ENCODE measurements at regions not wholly inside any gene's neighbourhood (a gene's known extent, or its start where the extent isn't known, plus 50 kb on each side); places are given as distances from the start of the nearest gene placed in this dataset.

DNA sequence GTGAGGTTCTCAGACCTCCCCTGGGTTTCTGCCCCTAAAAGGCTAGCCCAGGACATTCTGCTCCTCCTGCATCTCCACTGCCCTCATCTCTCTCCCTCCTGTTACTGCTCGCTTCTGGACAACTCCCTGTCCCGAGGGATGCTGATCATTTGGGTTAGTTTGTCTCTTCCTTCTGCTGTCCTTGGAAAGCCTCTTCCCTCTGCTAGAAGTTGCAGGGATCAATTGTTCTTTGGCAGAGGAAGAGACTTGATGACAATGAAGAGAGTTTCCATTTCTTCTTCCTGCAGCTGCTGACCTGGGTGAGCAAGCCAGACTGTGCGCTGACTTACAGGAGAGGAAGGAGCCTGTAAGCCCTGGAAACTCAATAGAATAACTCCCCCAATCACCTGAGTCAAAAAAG, 68.9 kb downstream of the RDH14 start:
- peaks cover 6% of the 10 kb centered on the region for H3K27me3 ChIP-seq (ENCODE audit: control insufficient read depth, insufficient read depth, low read length)
- H2AFZ ChIP-seq (replicated peaks; ENCODE audit: low read length, poor library complexity): no peak overlapping the region
- H2BK15ac ChIP-seq (ENCODE audit: low read depth, low read length): no peak overlapping the region
- no peak overlapping the region for H3K27ac ChIP-seq (ENCODE audit: insufficient read depth, low read length)
- no CpG with 5 or more reads among the region's 3 CpGs for WGBS, 2 experiments (ENCODE audit: extremely low coverage in 2 of 2, insufficient read length in 1 of 2)
- in situ Hi-C loops (cut with MboI; ENCODE audit: low sequenced_read_pairs): no loop called here
- no peak overlapping the region for H3K56ac ChIP-seq (ENCODE audit: extremely low read depth, insufficient read depth, low read length)
- H3K4me3 ChIP-seq (ENCODE audit: insufficient read depth, low read depth, low read length): no peak overlapping the region
- ChIA-PET POLR2A (ENCODE audit: unreplicated experiment) (no interaction called here), CTCF (interaction anchor here (0.6 kb wide), 1 partner anchor 641 kb away, joined by 3 read pairs; no protein-coding TSS in a partner anchor)
- no peak overlapping the region for H4K8ac ChIP-seq (ENCODE audit: low read depth in 2 of 2, low read length in 2 of 2)
- no peaks in the 10 kb centered on the region for H3K79me1 ChIP-seq (ENCODE audit: low read depth in 1 of 2, low read length in 2 of 2)
- intact Hi-C loops (cut with micrococcal nuclease): no loop called here
- H2BK20ac ChIP-seq (ENCODE audit: low read depth, low read length): no peak overlapping the region
- no peak overlapping the region for H3K4ac ChIP-seq (ENCODE audit: low read depth, low read length)
- H3K14ac ChIP-seq (replicated peaks; ENCODE audit: low read depth, low read length): no peak overlapping the region
- H3K9ac ChIP-seq (ENCODE audit: low read depth, low read length): no peak overlapping the region
- TF ChIP-seq MAFK (IDR thresholded peaks at IDR 0.05; ENCODE audit: low read depth, low read length) (no peak), RAD21 (IDR thresholded peaks at IDR 0.05; ENCODE audit: low read length) (no peak), RFX5 (IDR thresholded peaks at IDR 0.05; ENCODE audit: low read depth, low read length) (no peak), BHLHE40 (IDR thresholded peaks at IDR 0.05; ENCODE audit: low read depth, low read length) (no peak), NFE2L2 (IDR thresholded peaks at IDR 0.05; ENCODE audit: low read depth, low read length) (no peak), FOS (IDR thresholded peaks at IDR 0.05; ENCODE audit: low read depth, low read length) (no peak), POLR2A (IDR thresholded peaks at IDR 0.05; ENCODE audit: low read depth, low read length) (no peak), RCOR1 (IDR thresholded peaks at IDR 0.05; ENCODE audit: insufficient replicate concordance, low read length) (no peak), CEBPB (IDR thresholded peaks at IDR 0.05; ENCODE audit: low read depth, low read length) (no peak), CHD1 (IDR thresholded peaks at IDR 0.05; ENCODE audit: low read depth, low read length) (no peak), MAZ (IDR thresholded peaks at IDR 0.05; ENCODE audit: borderline replicate concordance, low read depth, low read length) (no peak), SMC3 (IDR thresholded peaks at IDR 0.05; ENCODE audit: low read depth, low read length) (no peak), MXI1 (IDR thresholded peaks at IDR 0.05; ENCODE audit: borderline replicate concordance, low read depth, low read length) (no peak)
- TF ChIP-seq, protein P1, sequence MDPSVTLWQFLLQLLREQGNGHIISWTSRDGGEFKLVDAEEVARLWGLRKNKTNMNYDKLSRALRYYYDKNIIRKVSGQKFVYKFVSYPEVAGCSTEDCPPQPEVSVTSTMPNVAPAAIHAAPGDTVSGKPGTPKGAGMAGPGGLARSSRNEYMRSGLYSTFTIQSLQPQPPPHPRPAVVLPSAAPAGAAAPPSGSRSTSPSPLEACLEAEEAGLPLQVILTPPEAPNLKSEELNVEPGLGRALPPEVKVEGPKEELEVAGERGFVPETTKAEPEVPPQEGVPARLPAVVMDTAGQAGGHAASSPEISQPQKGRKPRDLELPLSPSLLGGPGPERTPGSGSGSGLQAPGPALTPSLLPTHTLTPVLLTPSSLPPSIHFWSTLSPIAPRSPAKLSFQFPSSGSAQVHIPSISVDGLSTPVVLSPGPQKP (IDR thresholded peaks at IDR 0.05; ENCODE audit: borderline replicate concordance, low read depth, low read length): no peak
- TF ChIP-seq, protein P2, sequence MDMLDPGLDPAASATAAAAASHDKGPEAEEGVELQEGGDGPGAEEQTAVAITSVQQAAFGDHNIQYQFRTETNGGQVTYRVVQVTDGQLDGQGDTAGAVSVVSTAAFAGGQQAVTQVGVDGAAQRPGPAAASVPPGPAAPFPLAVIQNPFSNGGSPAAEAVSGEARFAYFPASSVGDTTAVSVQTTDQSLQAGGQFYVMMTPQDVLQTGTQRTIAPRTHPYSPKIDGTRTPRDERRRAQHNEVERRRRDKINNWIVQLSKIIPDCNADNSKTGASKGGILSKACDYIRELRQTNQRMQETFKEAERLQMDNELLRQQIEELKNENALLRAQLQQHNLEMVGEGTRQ (IDR thresholded peaks at IDR 0.05; ENCODE audit: low read depth, low read length): no peak
- TF ChIP-seq, protein P3, sequence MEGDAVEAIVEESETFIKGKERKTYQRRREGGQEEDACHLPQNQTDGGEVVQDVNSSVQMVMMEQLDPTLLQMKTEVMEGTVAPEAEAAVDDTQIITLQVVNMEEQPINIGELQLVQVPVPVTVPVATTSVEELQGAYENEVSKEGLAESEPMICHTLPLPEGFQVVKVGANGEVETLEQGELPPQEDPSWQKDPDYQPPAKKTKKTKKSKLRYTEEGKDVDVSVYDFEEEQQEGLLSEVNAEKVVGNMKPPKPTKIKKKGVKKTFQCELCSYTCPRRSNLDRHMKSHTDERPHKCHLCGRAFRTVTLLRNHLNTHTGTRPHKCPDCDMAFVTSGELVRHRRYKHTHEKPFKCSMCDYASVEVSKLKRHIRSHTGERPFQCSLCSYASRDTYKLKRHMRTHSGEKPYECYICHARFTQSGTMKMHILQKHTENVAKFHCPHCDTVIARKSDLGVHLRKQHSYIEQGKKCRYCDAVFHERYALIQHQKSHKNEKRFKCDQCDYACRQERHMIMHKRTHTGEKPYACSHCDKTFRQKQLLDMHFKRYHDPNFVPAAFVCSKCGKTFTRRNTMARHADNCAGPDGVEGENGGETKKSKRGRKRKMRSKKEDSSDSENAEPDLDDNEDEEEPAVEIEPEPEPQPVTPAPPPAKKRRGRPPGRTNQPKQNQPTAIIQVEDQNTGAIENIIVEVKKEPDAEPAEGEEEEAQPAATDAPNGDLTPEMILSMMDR (conservative IDR thresholded peaks at IDR 0.05; ENCODE audit: low read depth, low read length): no peak
- H3K4me2 ChIP-seq (ENCODE audit: low read depth, low read length): no peak overlapping the region
- peak overlapping the region; percentile 46 for H2AK9ac ChIP-seq (replicated peaks; ENCODE audit: low read depth, low read length, poor library complexity)
- no peak overlapping the region for H4K5ac ChIP-seq (ENCODE audit: low read depth, low read length)
- dilution Hi-C loops (cut with HindIII; ENCODE audit: low sequenced_read_pairs, unreplicated experiment): no loop called here
- H3K9me1 ChIP-seq (ENCODE audit: insufficient read depth, low read length): no peaks in the 10 kb centered on the region
- H2BK120ac ChIP-seq (ENCODE audit: low read depth, low read length): no peak overlapping the region
- no peak overlapping the region for H2BK5ac ChIP-seq (ENCODE audit: low read depth, low read length, poor library complexity, severe bottlenecking)
- no peaks in the 10 kb centered on the region for H3K36me3 ChIP-seq (ENCODE audit: control insufficient read depth, insufficient read depth, low read length)
- H3K9me3 ChIP-seq (ENCODE audit: control insufficient read depth, insufficient read depth, low read length): no peaks in the 10 kb centered on the region
- H4K91ac ChIP-seq (ENCODE audit: insufficient read depth, low read depth, low read length): no peak overlapping the region
- DNase-seq: no peak
- BruUV-seq (replicated peaks): no TSS peak
- no peaks in the 10 kb centered on the region for H4K20me1 ChIP-seq (ENCODE audit: insufficient read depth, low read length)
- H2AK5ac ChIP-seq (ENCODE audit: low read depth, low read length): no peak overlapping the region; the same call in 1 of the 2 replicates
- ATAC-seq (ENCODE audit: low read depth): no peak
- H3K18ac ChIP-seq (ENCODE audit: low read depth, low read length): peak overlapping the region; percentile 42; the same call in 1 of the 2 replicates
- no peak overlapping the region; the same call in 1 of the 2 replicates for H3K23ac ChIP-seq (ENCODE audit: low read depth, low read length)
- H3K4me1 ChIP-seq (ENCODE audit: control insufficient read depth, insufficient read depth, low read length): no peaks in the 10 kb centered on the region

All from IMR-90 (cell line).